Nephron progenitor cell (in vitro differentiated cells): ENCODE measurements at regions not wholly inside any gene's neighbourhood (a gene's known extent, or its start where the extent isn't known, plus 50 kb on each side); places are given as distances from the start of the nearest gene placed in this dataset.

Experiments used
- DNase-seq: peaks from one replicate; pipeline ENCODE4 v3.0.0; 2021
- H3K27ac Mint-ChIP-seq: 2 replicates; pipeline ENCODE4 v1.8.0; 2021; ENCODE audit warnings: mild to moderate bottlenecking, moderate library complexity, mixed read lengths
- H3K27me3 Mint-ChIP-seq: 2 replicates; pipeline ENCODE4 v1.8.0; 2021; ENCODE audit warnings: mild to moderate bottlenecking, low read depth, mixed read lengths; ENCODE audit not compliant: poor library complexity
- H3K36me3 Mint-ChIP-seq: 2 replicates; pipeline ENCODE4 v1.8.0; 2021; ENCODE audit warnings: low read depth, mixed read lengths
- H3K4me1 Mint-ChIP-seq: 2 replicates; pipeline ENCODE4 v1.8.0; 2021; ENCODE audit warnings: mixed read lengths
- H3K4me3 Mint-ChIP-seq: 2 replicates; pipeline ENCODE4 v1.8.0; 2021; ENCODE audit warnings: mild to moderate bottlenecking, moderate library complexity, mixed read lengths
- H3K9me3 Mint-ChIP-seq: 2 replicates; pipeline ENCODE4 v1.8.0; 2021; ENCODE audit warnings: mild to moderate bottlenecking, moderate library complexity, mixed read lengths
- TF ChIP-seq, protein P1 (sequence below): fragments of 200-600 bp; sonication (generic); IDR thresholded peaks from 2 replicates; pipeline ENCODE4 v1.5.0; 2021; ENCODE audit warnings: antibody characterized with exemption

- Mint-ChIP-seq H3K9me3 (no peaks in the 10 kb centered on the region), H3K27me3 (no peaks in the 10 kb centered on the region), H3K4me1 (no peaks in the 10 kb centered on the region), H3K27ac (no peak overlapping the region), H3K36me3 (no peaks in the 10 kb centered on the region), H3K4me3 (no peak overlapping the region)
- DNase-seq = no peak
- TF ChIP-seq, protein P1, sequence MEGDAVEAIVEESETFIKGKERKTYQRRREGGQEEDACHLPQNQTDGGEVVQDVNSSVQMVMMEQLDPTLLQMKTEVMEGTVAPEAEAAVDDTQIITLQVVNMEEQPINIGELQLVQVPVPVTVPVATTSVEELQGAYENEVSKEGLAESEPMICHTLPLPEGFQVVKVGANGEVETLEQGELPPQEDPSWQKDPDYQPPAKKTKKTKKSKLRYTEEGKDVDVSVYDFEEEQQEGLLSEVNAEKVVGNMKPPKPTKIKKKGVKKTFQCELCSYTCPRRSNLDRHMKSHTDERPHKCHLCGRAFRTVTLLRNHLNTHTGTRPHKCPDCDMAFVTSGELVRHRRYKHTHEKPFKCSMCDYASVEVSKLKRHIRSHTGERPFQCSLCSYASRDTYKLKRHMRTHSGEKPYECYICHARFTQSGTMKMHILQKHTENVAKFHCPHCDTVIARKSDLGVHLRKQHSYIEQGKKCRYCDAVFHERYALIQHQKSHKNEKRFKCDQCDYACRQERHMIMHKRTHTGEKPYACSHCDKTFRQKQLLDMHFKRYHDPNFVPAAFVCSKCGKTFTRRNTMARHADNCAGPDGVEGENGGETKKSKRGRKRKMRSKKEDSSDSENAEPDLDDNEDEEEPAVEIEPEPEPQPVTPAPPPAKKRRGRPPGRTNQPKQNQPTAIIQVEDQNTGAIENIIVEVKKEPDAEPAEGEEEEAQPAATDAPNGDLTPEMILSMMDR = no peak
Measured at GRCh38 chr6:81246200-81246599, 506.3 kb downstream of the TENT5A start.

DNA sequence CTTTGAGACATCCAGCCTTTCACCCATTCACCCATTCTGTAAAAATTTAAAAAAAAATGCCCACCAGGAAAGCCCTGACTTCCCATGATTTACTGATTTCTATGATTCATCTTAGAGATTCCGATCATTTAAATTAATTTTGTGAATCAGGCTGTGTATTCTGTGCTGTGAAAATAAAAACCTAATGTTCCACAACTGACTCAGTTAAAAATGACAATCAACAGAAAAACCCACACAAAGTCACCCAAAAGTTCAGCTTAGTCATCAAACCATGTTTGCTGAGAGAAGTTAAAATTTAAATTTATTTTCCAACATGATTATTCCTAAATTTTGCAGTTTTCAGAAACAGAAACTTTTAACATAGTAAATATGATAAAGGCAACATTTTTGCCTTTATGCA is 509.9 kb downstream of the TENT5A start:
- Mint-ChIP-seq H3K27ac (no peak overlapping the region), H3K27me3 (peaks cover 5% of the 10 kb centered on the region), H3K36me3 (no peaks in the 10 kb centered on the region), H3K4me1 (no peaks in the 10 kb centered on the region), H3K9me3 (no peaks in the 10 kb centered on the region), H3K4me3 (no peak overlapping the region)
- no peak for DNase-seq
- TF ChIP-seq, protein P1 = no peak

DNA sequence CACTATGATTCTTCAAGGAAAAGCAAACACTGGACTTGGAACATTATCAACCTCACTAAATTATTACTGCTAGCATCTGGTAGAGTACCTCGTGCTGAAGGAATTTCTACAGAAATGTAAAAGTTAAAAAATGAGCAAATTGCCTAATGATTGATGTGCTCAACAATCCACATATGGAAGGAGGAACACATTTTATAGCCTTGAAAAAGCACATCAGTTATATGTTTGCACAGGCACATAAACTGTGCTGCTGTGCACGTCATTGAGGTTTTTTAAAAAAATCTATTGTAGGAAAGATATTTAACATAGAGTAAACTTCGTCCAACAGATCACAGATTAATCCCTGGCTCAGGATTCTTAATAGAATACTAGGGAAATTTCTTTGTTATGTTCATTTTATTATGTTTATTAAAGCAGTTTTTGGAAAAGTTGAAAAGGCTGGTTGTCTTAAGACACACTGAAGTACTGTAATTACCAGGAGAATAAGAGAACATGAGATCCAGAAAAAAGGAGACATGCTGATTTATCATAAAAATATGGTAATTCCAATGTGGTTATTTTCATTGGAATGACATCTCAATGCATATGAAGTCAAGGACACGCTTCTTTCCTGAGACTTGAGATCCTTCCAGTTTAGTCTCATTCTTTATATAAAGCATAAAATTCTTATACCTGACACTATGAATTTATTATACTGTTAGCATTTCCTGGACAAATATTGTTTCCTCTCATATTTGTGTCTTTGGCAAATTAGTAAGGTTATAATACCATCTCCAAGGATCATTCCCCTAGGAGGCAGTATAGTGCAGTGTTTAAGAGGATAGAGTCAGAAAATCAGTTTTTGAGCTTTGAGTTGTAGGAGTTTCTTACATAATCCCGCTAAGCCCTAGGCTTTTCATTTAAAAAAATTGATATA is 511.1 kb downstream of the TENT5A start:
- Mint-ChIP-seq H3K27ac (no peak overlapping the region), H3K27me3 (peaks cover 8% of the 10 kb centered on the region), H3K36me3 (no peaks in the 10 kb centered on the region), H3K4me3 (no peak overlapping the region), H3K9me3 (no peaks in the 10 kb centered on the region), H3K4me1 (no peaks in the 10 kb centered on the region)
- TF ChIP-seq, protein P1 = peak; percentile 42
- DNase-seq = no peak

- Mint-ChIP-seq H3K27me3 (peaks cover 8% of the 10 kb centered on the region), H3K27ac (no peak overlapping the region), H3K4me1 (no peaks in the 10 kb centered on the region), H3K4me3 (no peak overlapping the region), H3K9me3 (no peaks in the 10 kb centered on the region), H3K36me3 (no peaks in the 10 kb centered on the region)
- DNase-seq = no peak
- TF ChIP-seq, protein P1 = no peak
Measured at GRCh38 chr6:81238390-81238789, 514.1 kb downstream of the TENT5A start.

DNA sequence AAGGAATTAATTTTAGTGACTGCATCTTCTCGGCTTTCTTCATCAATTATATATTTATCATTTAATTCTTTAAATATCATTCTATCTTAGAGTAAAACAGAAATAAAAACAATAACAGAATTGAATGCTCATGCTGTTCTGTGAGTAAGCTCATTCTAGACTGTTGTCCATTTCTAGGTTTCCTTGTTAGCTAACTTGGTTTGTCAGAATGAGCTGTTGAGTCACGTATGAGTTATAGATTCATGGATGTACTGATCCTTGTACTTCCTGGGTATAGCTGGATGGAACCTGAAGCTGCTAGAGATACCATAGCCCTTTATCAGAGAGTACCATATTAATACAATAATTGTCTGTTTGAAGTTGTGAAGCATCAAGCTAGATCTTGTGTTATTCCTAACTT is 515.3 kb downstream of the TENT5A start:
- Mint-ChIP-seq H3K36me3 (no peaks in the 10 kb centered on the region), H3K4me1 (no peaks in the 10 kb centered on the region), H3K27ac (no peak overlapping the region), H3K27me3 (peaks cover 8% of the 10 kb centered on the region), H3K9me3 (no peaks in the 10 kb centered on the region), H3K4me3 (no peak overlapping the region)
- TF ChIP-seq, protein P1 = no peak
- no peak for DNase-seq

DNA sequence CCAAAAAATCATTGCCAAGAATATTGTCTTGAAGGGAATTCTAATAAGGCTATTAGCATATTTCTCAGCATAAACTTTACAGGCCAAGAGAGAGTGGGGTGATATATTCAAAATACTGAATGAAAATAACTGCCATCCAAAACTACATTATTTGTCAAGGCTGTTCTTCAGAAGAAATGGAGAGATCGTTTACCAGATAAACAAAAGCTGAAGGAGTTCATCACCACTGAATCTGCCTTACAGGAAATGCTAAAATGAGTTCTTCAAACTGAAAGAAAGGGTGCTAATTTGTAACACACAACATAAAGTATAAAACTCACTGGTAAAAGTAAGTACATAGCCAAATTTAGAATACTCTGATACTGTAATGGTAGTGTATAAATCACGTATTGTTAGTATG is 517.0 kb downstream of the TENT5A start:
- DNase-seq = no peak
- Mint-ChIP-seq H3K36me3 (no peaks in the 10 kb centered on the region), H3K4me1 (no peaks in the 10 kb centered on the region), H3K4me3 (no peak overlapping the region), H3K27me3 (peaks cover 7% of the 10 kb centered on the region), H3K27ac (no peak overlapping the region), H3K9me3 (no peaks in the 10 kb centered on the region)
- TF ChIP-seq, protein P1 = no peak
